ENCODE measurements at regions not wholly inside any gene's neighbourhood (a gene's known extent, or its start where the extent isn't known, plus 50 kb on each side); places are given as distances from the start of the nearest gene placed in this dataset.

GRCh38 chr16:54554581-54554980 lies 268.0 kb upstream of the IRX3 start:
- DNase-seq: no peak

GRCh38 chr16:54548281-54548680 lies 261.7 kb upstream of the IRX3 start:
- no peak for DNase-seq

GRCh38 chr16:54547052-54547451 lies 260.5 kb upstream of the IRX3 start:
- DNase-seq: no peak

- no peak for DNase-seq
Observed at GRCh38 chr16:54546521-54546920, 259.9 kb upstream of the IRX3 start.

- DNase-seq: no peak
Observed at GRCh38 chr16:54545854-54546511, 259.4 kb upstream of the IRX3 start.

- no peak for DNase-seq
Observed at GRCh38 chr16:54544553-54545180, 258.1 kb upstream of the IRX3 start.

- no peak for DNase-seq
Observed at GRCh38 chr16:54542805-54543505, 256.4 kb upstream of the IRX3 start.

GRCh38 chr16:54540525-54541180 lies 254.1 kb upstream of the IRX3 start:
- no peak for DNase-seq

- no peak for DNase-seq
Observed at GRCh38 chr16:54538276-54538675, 251.7 kb upstream of the IRX3 start.

- no peak for DNase-seq
Observed at GRCh38 chr16:54533856-54534490, 247.4 kb upstream of the IRX3 start.

- no peak for DNase-seq
Observed at GRCh38 chr16:54526916-54527315, 240.3 kb upstream of the IRX3 start.

- DNase-seq: no peak
Observed at GRCh38 chr16:54526087-54526486, 239.5 kb upstream of the IRX3 start.

GRCh38 chr16:54525104-54525503 lies 238.5 kb upstream of the IRX3 start:
- DNase-seq: no peak

- DNase-seq: no peak
Observed at GRCh38 chr16:54522584-54522983, 236.0 kb upstream of the IRX3 start.

GRCh38 chr16:54521327-54521726 lies 234.7 kb upstream of the IRX3 start:
- DNase-seq: no peak

- no peak for DNase-seq
Observed at GRCh38 chr16:54519161-54519695, 232.6 kb upstream of the IRX3 start.

- DNase-seq: no peak
Observed at GRCh38 chr16:54517181-54517580, 230.6 kb upstream of the IRX3 start.

- no peak for DNase-seq
Observed at GRCh38 chr16:54512467-54512995, 225.9 kb upstream of the IRX3 start.

- DNase-seq: no peak
Observed at GRCh38 chr16:54511222-54511731, 224.7 kb upstream of the IRX3 start.

GRCh38 chr16:54510685-54511221 lies 224.2 kb upstream of the IRX3 start:
- no peak for DNase-seq

GRCh38 chr16:54509456-54509855 lies 222.9 kb upstream of the IRX3 start:
- DNase-seq: no peak

GRCh38 chr16:54508351-54508750 lies 221.8 kb upstream of the IRX3 start:
- DNase-seq: no peak
